PC-3 (cell line): ENCODE measurements at regions not wholly inside any gene's neighbourhood (a gene's known extent, or its start where the extent isn't known, plus 50 kb on each side); places are given as distances from the start of the nearest gene placed in this dataset.

Experiments used
- ATAC-seq: fragments of 200-7000 bp; cut with Tn5 transposase; 2 replicates; pipeline ENCODE4 v1.9.1; 2020; ENCODE audit warnings: mild to moderate bottlenecking, moderate library complexity
- BruUV-seq: library from RNA; stranded (reverse); fragments of 400-500 nt; replicated peaks from 2 replicates; lab custom pipeline; 2021; lab: Mats Ljungman, UMichigan
- CTCF ChIA-PET: fragments of 300-600 bp; sonication (Branson Sonifier 250); formaldehyde crosslinking; loops from one replicate; lab custom pipeline; 2022; ENCODE audit warnings: antibody characterized with exemption; lab: Charles Lee
- POLR2A ChIA-PET: fragments of 300-600 bp; sonication (Branson Sonifier 250); formaldehyde crosslinking; loops from one replicate; lab custom pipeline; 2022; ENCODE audit warnings: antibody characterized with exemption; ENCODE audit not compliant: unreplicated experiment; lab: Charles Lee
- DNase-seq: peaks from one replicate; pipeline ENCODE4 v3.0.0-alpha.2; 2015
- H2AFZ ChIP-seq: fragments of 300-600 bp; sonication (generic); 2 replicates; pipeline ENCODE4 v1.6.0; 2016; ENCODE audit warnings: antibody characterized with exemption, low read length
- H3F3A ChIP-seq: fragments of 300-600 bp; sonication (generic); one replicate; pipeline ENCODE4 v1.6.0; 2017; ENCODE audit warnings: antibody characterized with exemption, low read length, control low read depth, mild to moderate bottlenecking; ENCODE audit not compliant: unreplicated experiment
- H3K27ac ChIP-seq: fragments of 300-600 bp; sonication (generic); 2 replicates; pipeline ENCODE4 v1.5.1; 2016; ENCODE audit warnings: mild to moderate bottlenecking, low read length
- H3K27me3 ChIP-seq: fragments of 300-600 bp; sonication (generic); 2 replicates; pipeline ENCODE4 v1.6.1; 2016; ENCODE audit warnings: low read length, mixed read lengths
- H3K36me3 ChIP-seq: fragments of 300-600 bp; sonication (generic); 2 replicates; pipeline ENCODE4 v1.6.1; 2016; ENCODE audit warnings: low read depth, mixed run types, low read length, mixed read lengths
- H3K4me1 ChIP-seq: fragments of 300-600 bp; sonication (generic); 2 replicates; pipeline ENCODE4 v1.5.1; 2016; ENCODE audit warnings: low read length; ENCODE audit not compliant: insufficient read depth
- H3K4me2 ChIP-seq: fragments of 300-600 bp; sonication (generic); 2 replicates; pipeline ENCODE4 v1.6.0; 2016; ENCODE audit warnings: low read length
- H3K4me3 ChIP-seq: fragments of 300-600 bp; sonication (generic); 2 replicates; pipeline ENCODE4 v1.5.1; 2016; ENCODE audit warnings: mild to moderate bottlenecking, low read length, mixed read lengths
- H3K79me2 ChIP-seq: fragments of 300-600 bp; sonication (generic); 2 replicates; pipeline ENCODE4 v1.6.1; 2017; ENCODE audit warnings: low read length, mixed read lengths
- H3K9ac ChIP-seq: fragments of 300-600 bp; sonication (generic); 2 replicates; pipeline ENCODE4 v1.6.0; 2016; ENCODE audit warnings: mild to moderate bottlenecking, low read length
- H3K9me2 ChIP-seq: fragments of 300-600 bp; sonication (generic); replicated peaks from 2 replicates; pipeline ENCODE4 v1.6.1; 2016; ENCODE audit warnings: mixed run types, low read length, mixed read lengths
- H3K9me3 ChIP-seq: fragments of 300-600 bp; sonication (generic); 2 replicates; pipeline ENCODE4 v1.6.1; 2016; ENCODE audit warnings: low read length, mixed read lengths
- H4K20me1 ChIP-seq: fragments of 300-600 bp; sonication (generic); 2 replicates; pipeline ENCODE4 v1.6.1; 2016; ENCODE audit warnings: low read length, mixed read lengths
- CTCF ChIP-seq: fragments of 300-600 bp; sonication (generic); conservative IDR thresholded peaks from 2 replicates; pipeline ENCODE4 v1.5.1; 2017; ENCODE audit warnings: antibody characterized with exemption, low read depth, mild to moderate bottlenecking, low read length
- EZH2 ChIP-seq: fragments of 300-600 bp; sonication (generic); IDR thresholded peaks from one replicate; pipeline ENCODE4 v1.6.1; 2017; ENCODE audit warnings: antibody characterized with exemption, mild to moderate bottlenecking, low read length; ENCODE audit not compliant: unreplicated experiment
- EZH2phosphoT487 ChIP-seq: fragments of 300-600 bp; sonication (generic); IDR thresholded peaks from 2 replicates; pipeline ENCODE4 v1.6.1; 2018; ENCODE audit warnings: mild to moderate bottlenecking, antibody characterized with exemption, low read length, borderline replicate concordance
- intact Hi-C: fragments of 100-400 bp; cut with micrococcal nuclease; formaldehyde crosslinking; loops from 2 replicates; pipeline ENCODE4 v1.9.0; 2023

- no peaks in the 10 kb centered on the region for H3K9me3 ChIP-seq
- no peaks in the 10 kb centered on the region for H3K9me2 ChIP-seq
- DNase-seq: peak; percentile 61
- H3K79me2 ChIP-seq: no peaks in the 10 kb centered on the region
- no peak overlapping the region for H2AFZ ChIP-seq
- no peak overlapping the region for H3K27ac ChIP-seq
- no peak overlapping the region for H3K9ac ChIP-seq
- no peaks in the 10 kb centered on the region for H4K20me1 ChIP-seq
- no peaks in the 10 kb centered on the region for H3F3A ChIP-seq
- no peak overlapping the region for H3K4me2 ChIP-seq
- POLR2A ChIA-PET: no interaction called here
- no peak for TF ChIP-seq EZH2phosphoT487
- TF ChIP-seq EZH2: no peak
- no peak for TF ChIP-seq CTCF
- BruUV-seq: no TSS peak
- no peaks in the 10 kb centered on the region; the same call in 1 of the 2 replicates for H3K27me3 ChIP-seq
- ATAC-seq: no peak; the same call in 1 of the 2 replicates
- intact Hi-C loops: no loop called here
- no peak overlapping the region for H3K4me3 ChIP-seq
- H3K4me1 ChIP-seq: peaks cover 13% of the 10 kb centered on the region; the same call in 1 of the 2 replicates
- CTCF ChIA-PET: no interaction called here
- H3K36me3 ChIP-seq: no peaks in the 10 kb centered on the region
Measured at GRCh38 chr2:18362696-18363095, 197.8 kb downstream of the RDH14 start.

GRCh38 chr2:18357537-18357936 lies 202.9 kb downstream of the RDH14 start:
- Histone ChIP-seq H3F3A (no peaks in the 10 kb centered on the region), H3K4me3 (no peak overlapping the region), H3K9me3 (no peaks in the 10 kb centered on the region), H3K4me2 (no peak overlapping the region), H3K9ac (no peak overlapping the region), H4K20me1 (no peaks in the 10 kb centered on the region), H3K4me1 (peaks cover 4% of the 10 kb centered on the region; the same call in 1 of the 2 replicates), H3K9me2 (no peaks in the 10 kb centered on the region), H3K27me3 (no peaks in the 10 kb centered on the region; the same call in 1 of the 2 replicates), H3K79me2 (no peaks in the 10 kb centered on the region), H3K27ac (no peak overlapping the region), H3K36me3 (no peaks in the 10 kb centered on the region), H2AFZ (no peak overlapping the region)
- no TSS peak for BruUV-seq
- ChIA-PET CTCF (no interaction called here), POLR2A (no interaction called here)
- no peak for TF ChIP-seq EZH2
- TF ChIP-seq EZH2phosphoT487: no peak
- no peak for TF ChIP-seq CTCF
- intact Hi-C loops: no loop called here
- ATAC-seq (no peak), DNase-seq (no peak)

- Histone ChIP-seq H3K4me1 (no peaks in the 10 kb centered on the region; the same call in 1 of the 2 replicates), H2AFZ (peak overlapping the region; percentile 14; the same call in 1 of the 2 replicates), H3K79me2 (no peaks in the 10 kb centered on the region), H3F3A (no peaks in the 10 kb centered on the region), H3K4me2 (no peak overlapping the region), H3K9ac (no peak overlapping the region), H4K20me1 (no peaks in the 10 kb centered on the region), H3K9me2 (no peaks in the 10 kb centered on the region), H3K27me3 (no peaks in the 10 kb centered on the region; the same call in 1 of the 2 replicates), H3K9me3 (no peaks in the 10 kb centered on the region), H3K27ac (no peak overlapping the region), H3K4me3 (no peak overlapping the region), H3K36me3 (no peaks in the 10 kb centered on the region)
- POLR2A ChIA-PET: no interaction called here
- TF ChIP-seq EZH2 (no peak), CTCF (no peak), EZH2phosphoT487 (no peak)
- peak; percentile 39 for DNase-seq
- intact Hi-C loops: no loop called here
- BruUV-seq: no TSS peak
- CTCF ChIA-PET: no interaction called here
- ATAC-seq: peak; percentile 64; the same call in 1 of the 2 replicates
Measured at GRCh38 chr2:18356676-18357075, 203.8 kb downstream of the RDH14 start.
